ENCODE measurements at regions not wholly inside any gene's neighbourhood (a gene's known extent, or its start where the extent isn't known, plus 50 kb on each side); places are given as distances from the start of the nearest gene placed in this dataset.

DNA sequence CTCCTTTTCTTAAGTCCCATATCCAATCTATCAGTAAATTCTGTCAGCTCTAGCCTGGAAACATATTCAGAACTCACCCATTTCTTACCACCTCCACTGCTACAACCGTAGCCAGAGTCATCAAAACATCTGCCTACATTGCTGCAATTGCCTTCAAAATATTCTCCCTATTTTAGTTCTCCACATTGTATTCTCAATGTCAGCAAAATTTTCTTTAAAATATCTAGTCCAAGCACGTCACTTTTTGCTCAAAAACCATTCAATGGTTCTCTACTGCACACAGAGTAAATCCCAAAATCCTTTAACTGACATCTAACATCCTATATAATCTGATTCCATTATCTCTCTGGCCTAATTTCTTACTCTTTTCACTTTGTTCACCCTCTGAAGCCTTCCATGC lies 68.5 kb upstream of the ERBB4 start:
- Mint-ChIP-seq H3K27ac (no peak overlapping the region), H3K27me3 (ENCODE audit: insufficient read depth) (peaks cover 7% of the 10 kb centered on the region), H3K9me3 (0 out of 2 replicates have a peak, but pooled peaks cover under 1% of the 10 kb centered on the region), H3K4me3 (no peak overlapping the region), H3K4me1 (ENCODE audit: low read depth) (peaks cover 10% of the 10 kb centered on the region), H3K36me3 (ENCODE audit: low read depth) (no peaks in the 10 kb centered on the region)
- no peak for DNase-seq
- TF ChIP-seq, protein P1, sequence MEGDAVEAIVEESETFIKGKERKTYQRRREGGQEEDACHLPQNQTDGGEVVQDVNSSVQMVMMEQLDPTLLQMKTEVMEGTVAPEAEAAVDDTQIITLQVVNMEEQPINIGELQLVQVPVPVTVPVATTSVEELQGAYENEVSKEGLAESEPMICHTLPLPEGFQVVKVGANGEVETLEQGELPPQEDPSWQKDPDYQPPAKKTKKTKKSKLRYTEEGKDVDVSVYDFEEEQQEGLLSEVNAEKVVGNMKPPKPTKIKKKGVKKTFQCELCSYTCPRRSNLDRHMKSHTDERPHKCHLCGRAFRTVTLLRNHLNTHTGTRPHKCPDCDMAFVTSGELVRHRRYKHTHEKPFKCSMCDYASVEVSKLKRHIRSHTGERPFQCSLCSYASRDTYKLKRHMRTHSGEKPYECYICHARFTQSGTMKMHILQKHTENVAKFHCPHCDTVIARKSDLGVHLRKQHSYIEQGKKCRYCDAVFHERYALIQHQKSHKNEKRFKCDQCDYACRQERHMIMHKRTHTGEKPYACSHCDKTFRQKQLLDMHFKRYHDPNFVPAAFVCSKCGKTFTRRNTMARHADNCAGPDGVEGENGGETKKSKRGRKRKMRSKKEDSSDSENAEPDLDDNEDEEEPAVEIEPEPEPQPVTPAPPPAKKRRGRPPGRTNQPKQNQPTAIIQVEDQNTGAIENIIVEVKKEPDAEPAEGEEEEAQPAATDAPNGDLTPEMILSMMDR (IDR thresholded peaks at IDR 0.05): no peak

DNA sequence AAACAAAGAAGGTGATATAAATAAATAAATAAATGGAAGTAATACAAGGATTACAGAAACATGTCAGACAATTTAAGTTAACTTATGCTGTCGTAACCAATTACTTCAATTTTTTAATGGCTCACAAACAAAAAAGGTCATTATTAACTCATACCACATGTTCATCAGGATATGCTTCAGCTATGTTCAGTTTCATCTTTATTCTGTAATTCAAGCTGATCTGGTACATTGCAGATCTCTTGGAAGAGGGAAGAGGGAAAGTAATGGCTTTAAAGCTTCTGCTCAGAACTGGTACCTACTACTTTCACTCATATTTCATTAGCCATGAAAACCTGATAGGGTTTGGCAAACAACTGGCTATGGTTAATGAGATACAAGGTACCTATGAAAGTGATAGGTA lies 67.6 kb upstream of the ERBB4 start:
- no peaks in the 10 kb centered on the region for H3K9me3 Mint-ChIP-seq
- H3K27me3 Mint-ChIP-seq (ENCODE audit: insufficient read depth): peaks cover 6% of the 10 kb centered on the region
- no peak overlapping the region for H3K27ac Mint-ChIP-seq
- H3K4me3 Mint-ChIP-seq: no peak overlapping the region
- TF ChIP-seq, protein P1 (IDR thresholded peaks at IDR 0.05): no peak
- DNase-seq: no peak
- peaks cover 10% of the 10 kb centered on the region for H3K4me1 Mint-ChIP-seq (ENCODE audit: low read depth)
- H3K36me3 Mint-ChIP-seq (ENCODE audit: low read depth): no peaks in the 10 kb centered on the region

DNA sequence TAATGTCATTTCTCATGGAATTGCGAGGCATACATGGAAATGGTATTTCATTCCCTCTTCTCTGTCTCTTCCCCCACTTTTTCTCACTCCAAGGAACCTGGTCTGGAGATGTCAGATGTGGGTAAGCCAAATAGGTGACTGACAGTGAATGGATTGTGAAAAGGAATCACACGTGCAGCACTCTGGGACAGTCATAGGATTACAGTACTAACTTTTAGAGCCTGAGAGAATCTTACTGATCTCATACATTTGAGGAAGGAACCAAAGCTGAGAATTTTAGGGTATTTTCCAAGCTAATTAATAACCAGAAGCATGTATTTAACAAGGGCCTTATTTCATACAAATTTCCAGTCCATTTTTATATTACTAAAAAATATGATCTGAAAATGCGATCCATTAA lies 58.1 kb upstream of the ERBB4 start:
- Mint-ChIP-seq H3K27ac (no peak overlapping the region), H3K9me3 (no peaks in the 10 kb centered on the region), H3K4me3 (no peak overlapping the region), H3K36me3 (ENCODE audit: low read depth) (no peaks in the 10 kb centered on the region), H3K4me1 (ENCODE audit: low read depth) (peaks cover 35% of the 10 kb centered on the region), H3K27me3 (ENCODE audit: insufficient read depth) (no peaks in the 10 kb centered on the region; the same call in 1 of the 2 replicates)
- TF ChIP-seq, protein P1 (IDR thresholded peaks at IDR 0.05): no peak
- DNase-seq: no peak

DNA sequence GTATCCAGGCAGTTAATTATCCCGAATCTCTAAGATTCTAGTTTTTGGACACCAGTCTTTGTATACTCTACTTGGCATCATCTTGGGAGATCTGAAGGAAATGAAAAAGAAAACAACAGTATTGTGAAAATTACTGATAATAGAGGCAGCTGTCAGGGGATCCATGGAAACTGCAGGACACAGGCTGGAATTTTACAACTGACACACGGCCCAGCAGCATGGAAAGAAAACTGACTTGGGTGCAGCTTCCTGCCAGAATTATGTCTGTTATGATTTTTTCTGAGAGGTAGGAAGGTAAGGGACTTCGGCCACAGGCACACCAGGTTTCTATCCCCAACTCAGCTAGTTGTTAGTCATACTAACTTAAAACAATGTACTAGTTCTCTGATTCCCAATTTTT lies 57.7 kb upstream of the ERBB4 start:
- H3K27me3 Mint-ChIP-seq (ENCODE audit: insufficient read depth): no peaks in the 10 kb centered on the region; the same call in 1 of the 2 replicates
- TF ChIP-seq, protein P1 (IDR thresholded peaks at IDR 0.05): no peak
- H3K9me3 Mint-ChIP-seq: no peaks in the 10 kb centered on the region
- no peaks in the 10 kb centered on the region for H3K36me3 Mint-ChIP-seq (ENCODE audit: low read depth)
- no peak for DNase-seq
- H3K27ac Mint-ChIP-seq: no peak overlapping the region
- H3K4me3 Mint-ChIP-seq: no peak overlapping the region; the same call in 1 of the 2 replicates
- H3K4me1 Mint-ChIP-seq (ENCODE audit: low read depth): peaks cover 35% of the 10 kb centered on the region

DNA sequence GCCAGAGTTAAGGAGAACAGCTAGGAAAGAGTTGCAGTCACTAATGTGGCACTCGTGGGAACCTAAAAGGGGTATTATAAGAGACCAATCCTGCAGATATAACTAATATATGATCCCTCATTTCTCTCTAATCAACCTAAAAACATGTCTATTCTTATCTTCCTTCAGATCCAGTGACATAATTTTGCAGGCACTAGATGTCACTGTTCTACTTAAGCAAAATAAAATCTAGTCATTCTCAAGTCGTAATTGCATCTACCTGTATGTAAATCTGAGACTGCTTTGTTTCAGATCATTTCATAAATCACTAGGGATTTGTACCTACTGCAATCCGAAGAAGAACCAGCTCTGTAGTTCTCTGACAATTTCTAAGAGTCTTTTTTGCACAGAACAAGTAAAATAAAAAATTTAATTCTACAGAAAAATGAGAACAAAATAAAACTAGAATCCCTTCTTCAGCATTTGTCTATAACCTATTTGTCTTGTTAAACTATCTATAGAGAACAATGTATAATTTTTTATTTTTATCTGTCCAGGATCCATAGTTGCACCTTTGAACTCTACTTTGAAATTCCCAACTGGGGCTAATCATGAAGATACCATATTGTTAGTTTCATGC lies 56.5 kb upstream of the ERBB4 start:
- peaks cover 3% of the 10 kb centered on the region for H3K27me3 Mint-ChIP-seq (ENCODE audit: insufficient read depth)
- peak; percentile 28 for DNase-seq
- H3K27ac Mint-ChIP-seq: no peak overlapping the region
- H3K4me3 Mint-ChIP-seq: peak overlapping the region; percentile 51; the same call in 1 of the 2 replicates
- no peaks in the 10 kb centered on the region for H3K9me3 Mint-ChIP-seq
- no peaks in the 10 kb centered on the region for H3K36me3 Mint-ChIP-seq (ENCODE audit: low read depth)
- TF ChIP-seq, protein P1 (IDR thresholded peaks at IDR 0.05): peak; percentile 76
- H3K4me1 Mint-ChIP-seq (ENCODE audit: low read depth): peaks cover 35% of the 10 kb centered on the region

All from HFFc6 (cell line).